Choroid plexus epithelial cell (primary cell): ENCODE measurements at regions not wholly inside any gene's neighbourhood (a gene's known extent, or its start where the extent isn't known, plus 50 kb on each side); places are given as distances from the start of the nearest gene placed in this dataset.
A peak's percentile ranks its signal among the peaks of the same experiment; 100 is the strongest.

Experiments
- DNase-seq: peaks from one replicate; pipeline ENCODE4 v3.0.0-alpha.2; 2010; ENCODE audit warnings: low read depth
- H3K4me3 ChIP-seq: 2 replicates; pipeline ENCODE4 v1.5.1; 2011; ENCODE audit warnings: low read depth, mild to moderate bottlenecking, control low read depth, low read length, moderate library complexity
- TF ChIP-seq, protein P1 (sequence below): conservative IDR thresholded peaks from 2 replicates; pipeline ENCODE4 v1.5.1; 2011; ENCODE audit warnings: low read depth, mild to moderate bottlenecking, control low read depth, inconsistent platforms, low read length, moderate library complexity

DNA sequence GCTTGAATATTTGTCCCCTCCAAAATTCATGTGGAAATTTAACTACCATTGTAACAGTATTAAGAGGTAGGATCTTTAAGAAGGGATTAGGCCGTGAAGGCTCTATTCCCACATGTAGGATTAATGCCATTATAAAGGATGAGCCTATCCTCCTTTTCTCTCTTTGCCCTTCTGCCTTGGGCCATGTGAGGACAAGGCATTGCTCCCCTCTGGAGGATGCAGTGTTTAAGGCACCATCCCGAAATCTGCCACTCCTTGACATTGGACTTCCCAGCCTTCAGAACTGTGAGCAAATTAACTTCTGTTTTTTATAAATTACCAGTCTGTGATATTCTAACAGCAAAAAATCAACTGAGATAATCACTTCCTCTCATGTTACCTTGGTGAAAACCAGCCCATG is 124.4 kb downstream of the TOMM20 start:
- no peak for DNase-seq
- no peak overlapping the region for H3K4me3 ChIP-seq
- TF ChIP-seq, protein P1, sequence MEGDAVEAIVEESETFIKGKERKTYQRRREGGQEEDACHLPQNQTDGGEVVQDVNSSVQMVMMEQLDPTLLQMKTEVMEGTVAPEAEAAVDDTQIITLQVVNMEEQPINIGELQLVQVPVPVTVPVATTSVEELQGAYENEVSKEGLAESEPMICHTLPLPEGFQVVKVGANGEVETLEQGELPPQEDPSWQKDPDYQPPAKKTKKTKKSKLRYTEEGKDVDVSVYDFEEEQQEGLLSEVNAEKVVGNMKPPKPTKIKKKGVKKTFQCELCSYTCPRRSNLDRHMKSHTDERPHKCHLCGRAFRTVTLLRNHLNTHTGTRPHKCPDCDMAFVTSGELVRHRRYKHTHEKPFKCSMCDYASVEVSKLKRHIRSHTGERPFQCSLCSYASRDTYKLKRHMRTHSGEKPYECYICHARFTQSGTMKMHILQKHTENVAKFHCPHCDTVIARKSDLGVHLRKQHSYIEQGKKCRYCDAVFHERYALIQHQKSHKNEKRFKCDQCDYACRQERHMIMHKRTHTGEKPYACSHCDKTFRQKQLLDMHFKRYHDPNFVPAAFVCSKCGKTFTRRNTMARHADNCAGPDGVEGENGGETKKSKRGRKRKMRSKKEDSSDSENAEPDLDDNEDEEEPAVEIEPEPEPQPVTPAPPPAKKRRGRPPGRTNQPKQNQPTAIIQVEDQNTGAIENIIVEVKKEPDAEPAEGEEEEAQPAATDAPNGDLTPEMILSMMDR: no peak

DNA sequence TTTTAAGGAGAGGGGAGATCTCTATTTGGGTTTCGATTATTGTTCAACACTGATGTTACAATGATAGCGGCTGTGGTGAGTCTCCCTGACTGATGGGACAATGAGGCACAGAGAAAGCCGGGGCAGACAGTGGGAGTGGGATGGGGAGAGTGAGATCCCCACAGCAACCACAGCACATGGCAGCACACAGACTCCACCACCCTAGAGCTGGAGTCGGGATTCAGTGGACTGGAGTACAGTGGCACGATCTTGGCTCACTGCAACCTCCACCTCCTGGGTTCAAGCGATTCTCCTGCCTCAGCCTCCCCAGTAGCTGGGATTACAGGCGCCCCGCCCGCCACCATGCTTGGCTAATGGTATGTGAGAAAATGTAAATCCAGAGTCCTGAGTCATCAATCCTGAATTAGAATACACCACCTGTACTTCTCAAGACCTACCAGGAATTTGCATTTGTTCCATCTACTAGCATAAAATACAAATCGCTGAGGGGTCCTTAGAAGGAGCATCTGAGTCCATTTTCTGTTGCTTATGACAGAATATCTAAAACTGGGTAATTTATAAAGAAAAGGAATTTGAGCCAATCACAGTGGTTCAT is 125.8 kb downstream of the TOMM20 start:
- TF ChIP-seq, protein P1: no peak
- no peak for DNase-seq
- no peak overlapping the region for H3K4me3 ChIP-seq

DNA sequence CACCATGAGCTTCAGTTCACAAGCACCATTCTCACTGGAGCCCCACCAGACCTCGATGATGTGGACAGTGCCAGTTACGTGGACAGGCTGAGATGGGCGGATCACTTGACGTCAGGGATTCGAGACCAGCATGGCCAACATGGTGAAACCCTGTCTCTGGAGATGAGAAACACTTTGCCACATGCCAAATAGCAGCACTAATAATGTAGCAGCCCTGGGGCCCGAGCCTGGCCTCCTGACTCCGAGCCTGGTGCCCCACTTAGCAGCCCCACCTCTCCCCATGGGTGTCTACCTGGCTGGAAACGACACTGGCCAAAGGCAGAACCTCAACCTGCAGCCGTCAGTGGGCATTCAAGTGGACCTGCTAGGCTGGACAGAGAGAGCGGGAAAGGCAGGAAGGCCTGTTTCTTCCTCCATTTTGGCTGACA is 129.1 kb downstream of the TOMM20 start:
- DNase-seq: no peak
- TF ChIP-seq, protein P1: no peak
- H3K4me3 ChIP-seq: no peak overlapping the region

DNA sequence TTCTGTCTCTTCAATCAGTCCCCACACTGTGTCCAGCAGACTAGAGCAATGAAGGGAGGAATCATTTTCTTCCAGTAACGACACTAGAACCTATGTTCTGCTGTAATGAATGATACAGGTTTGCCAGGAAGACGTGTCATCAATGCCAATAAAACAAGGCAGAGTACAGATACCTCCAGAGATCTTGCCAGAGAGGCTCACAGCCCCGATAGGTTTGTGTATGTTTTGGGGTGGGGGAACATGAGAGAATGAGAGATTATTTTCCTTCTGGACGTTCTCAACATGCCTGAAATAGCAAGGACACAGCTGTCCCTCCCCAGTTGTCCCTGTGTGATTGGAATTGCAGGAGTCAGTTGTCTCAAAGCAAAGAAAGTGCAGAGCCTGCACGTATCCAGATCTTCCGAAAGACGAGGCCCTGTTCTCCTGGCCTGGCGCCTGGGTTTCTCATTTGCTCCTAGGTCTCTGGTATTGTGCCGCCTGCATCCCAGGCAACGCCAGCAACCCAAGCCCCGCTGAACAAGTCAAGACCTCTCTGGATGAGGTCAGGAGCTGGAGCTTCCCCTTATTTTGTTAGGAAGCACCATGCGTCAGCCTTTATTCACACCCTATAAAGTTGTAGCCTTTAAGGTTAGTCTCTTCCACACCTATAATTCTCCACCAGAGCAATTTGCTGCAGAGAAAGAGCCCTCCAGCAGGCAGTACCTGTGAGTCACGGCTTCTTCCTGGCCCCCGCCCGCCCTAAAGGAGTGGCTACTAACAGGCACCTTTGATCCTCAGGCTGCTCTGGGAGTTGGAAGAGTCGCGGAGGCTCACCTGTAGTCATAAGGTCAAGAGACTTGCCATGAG is 130.5 kb downstream of the TOMM20 start:
- DNase-seq: no peak
- TF ChIP-seq, protein P1: no peak

DNA sequence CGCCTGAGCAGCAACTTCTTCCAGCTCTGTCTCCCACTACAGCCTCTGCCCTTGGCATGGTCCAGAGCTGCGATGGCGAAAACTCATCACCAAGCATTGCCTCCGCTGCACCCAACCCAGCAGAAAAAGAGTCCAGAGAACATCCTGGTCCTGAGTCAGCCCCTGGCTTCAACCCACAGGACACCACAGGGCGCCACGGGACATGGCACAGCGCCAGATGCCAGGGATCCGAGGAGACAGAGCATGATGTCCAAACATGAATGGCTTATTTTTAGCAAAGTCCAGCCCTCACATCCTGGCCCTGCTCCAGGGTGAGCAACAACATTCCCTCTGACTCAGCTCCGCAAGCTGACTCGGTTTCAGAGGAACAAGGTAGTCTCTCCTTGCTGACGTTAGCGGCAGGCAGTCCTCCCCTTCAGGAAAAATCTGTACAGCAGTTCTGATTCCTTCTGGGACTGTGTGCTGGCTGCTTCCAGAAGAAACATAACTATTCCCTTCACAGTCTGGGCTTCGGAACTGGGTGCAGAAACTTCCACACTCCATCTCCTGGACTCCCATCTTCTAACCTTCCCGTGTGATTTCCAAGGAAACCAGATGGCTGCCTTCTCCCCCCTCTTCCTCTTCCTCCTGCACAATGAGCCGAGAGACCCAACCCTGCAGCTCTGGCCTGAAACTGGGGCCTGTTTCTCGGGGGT is 131.3 kb downstream of the TOMM20 start:
- DNase-seq: peak; percentile 99
- H3K4me3 ChIP-seq: no peak overlapping the region

More for the DNA sequence above, 130.5 kb downstream of the TOMM20 start:
- H3K4me3 ChIP-seq: no peak overlapping the region

DNA sequence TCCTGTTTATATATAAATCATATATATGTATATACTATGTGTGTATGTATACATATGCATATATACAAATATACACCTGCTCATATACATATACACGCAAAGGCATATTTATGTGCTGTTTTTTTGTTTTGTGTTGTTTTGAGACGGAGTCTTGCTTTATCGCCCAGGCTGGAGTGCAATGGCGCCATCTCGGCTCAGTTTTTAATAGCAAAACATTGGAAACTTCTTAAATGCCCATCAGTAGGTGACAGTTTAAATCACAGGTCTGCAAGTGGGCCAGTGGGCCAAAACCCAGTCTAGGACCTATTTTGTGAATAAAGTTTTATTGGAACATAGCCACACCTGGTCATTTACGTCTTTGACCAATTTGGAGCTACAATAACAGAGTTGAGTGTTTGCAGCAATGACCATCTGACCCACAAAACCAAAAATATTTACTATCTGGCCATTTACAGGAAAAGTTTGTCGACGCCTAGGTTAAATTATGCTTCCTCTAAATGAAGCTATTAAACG is 132.3 kb downstream of the TOMM20 start:
- DNase-seq: peak; percentile 42
- H3K4me3 ChIP-seq: no peak overlapping the region
- TF ChIP-seq, protein P1: no peak

More for the DNA sequence above, 131.3 kb downstream of the TOMM20 start:
- TF ChIP-seq, protein P1: no peak
